NCI-H774 (cell line): ENCODE measurements at regions not wholly inside any gene's neighbourhood (a gene's known extent, or its start where the extent isn't known, plus 50 kb on each side); places are given as distances from the start of the nearest gene placed in this dataset.

Source experiments
- DNase-seq: peaks from one replicate; lab custom pipeline; 2025; lab: John Stamatoyannopoulos, UW

- no peak for DNase-seq
Measured at GRCh38 chr9:86695910-86696424, 251.3 kb downstream of the GAS1 start.

- no peak for DNase-seq
Measured at GRCh38 chr9:86690034-86690433, 257.3 kb downstream of the GAS1 start.

DNA sequence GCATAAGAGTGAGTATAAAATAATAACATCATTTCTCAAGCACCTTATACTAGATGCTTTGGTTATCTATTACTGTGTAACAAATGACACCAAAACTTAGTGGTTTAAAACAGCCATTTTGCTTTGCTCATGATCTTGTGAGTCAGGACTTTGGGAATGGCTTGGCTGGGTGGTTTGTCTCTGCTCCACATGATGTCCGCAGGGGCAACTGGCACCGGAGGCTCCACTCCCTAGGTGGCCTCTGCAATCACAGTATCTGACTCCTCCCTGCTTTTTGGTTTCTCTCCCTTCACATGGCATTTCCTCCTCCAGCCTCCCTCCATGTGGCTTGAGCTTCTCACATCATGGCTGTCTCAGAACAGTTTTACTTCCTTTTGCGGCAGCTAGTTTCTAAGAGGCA lies 259.5 kb downstream of the GAS1 start:
- no peak for DNase-seq

- DNase-seq = no peak
Measured at GRCh38 chr9:86685556-86685955, 261.8 kb downstream of the GAS1 start.

GRCh38 chr9:86684148-86684547 lies 263.2 kb downstream of the GAS1 start:
- DNase-seq = no peak

DNA sequence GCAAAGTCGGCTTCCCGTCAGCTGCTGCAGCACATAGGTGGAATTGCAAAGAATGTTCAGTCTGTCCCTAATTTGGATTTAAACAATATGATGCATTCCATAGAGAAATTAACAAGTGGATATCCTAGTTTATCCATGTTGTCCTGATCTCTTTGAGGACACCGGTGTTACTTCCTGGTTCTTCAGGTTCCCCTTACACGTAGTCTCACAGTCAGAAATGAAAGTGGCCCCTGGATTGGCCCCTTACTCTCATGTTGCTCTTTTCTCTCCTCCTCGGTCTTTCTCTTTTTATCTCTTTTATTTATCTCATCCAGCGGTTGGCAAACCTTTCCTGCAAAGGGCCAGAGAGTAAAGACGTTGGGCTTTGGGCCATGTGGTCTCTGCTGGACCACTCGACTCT lies 265.1 kb downstream of the GAS1 start:
- no peak for DNase-seq

- no peak for DNase-seq
Measured at GRCh38 chr9:86679909-86680308, 267.4 kb downstream of the GAS1 start.

DNA sequence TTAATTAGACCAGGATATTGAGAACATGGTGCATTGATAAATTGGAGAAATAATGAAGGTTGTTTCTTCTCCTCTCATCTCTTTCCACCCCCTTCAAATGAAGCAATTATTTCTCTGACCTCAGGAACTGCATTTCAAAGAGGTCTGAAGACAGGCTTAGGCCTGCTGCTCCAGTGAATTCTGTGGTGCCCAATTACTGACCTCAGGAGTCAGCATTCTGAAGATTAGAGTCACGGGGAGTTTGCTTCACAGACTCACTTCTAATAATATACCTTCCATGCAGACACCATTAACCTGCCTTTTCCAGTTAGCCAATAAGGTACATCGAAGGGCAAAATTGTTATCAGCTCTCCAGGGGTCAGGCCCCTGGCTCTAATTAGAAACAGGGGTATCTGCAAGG lies 270.9 kb downstream of the GAS1 start:
- DNase-seq = no peak

DNA sequence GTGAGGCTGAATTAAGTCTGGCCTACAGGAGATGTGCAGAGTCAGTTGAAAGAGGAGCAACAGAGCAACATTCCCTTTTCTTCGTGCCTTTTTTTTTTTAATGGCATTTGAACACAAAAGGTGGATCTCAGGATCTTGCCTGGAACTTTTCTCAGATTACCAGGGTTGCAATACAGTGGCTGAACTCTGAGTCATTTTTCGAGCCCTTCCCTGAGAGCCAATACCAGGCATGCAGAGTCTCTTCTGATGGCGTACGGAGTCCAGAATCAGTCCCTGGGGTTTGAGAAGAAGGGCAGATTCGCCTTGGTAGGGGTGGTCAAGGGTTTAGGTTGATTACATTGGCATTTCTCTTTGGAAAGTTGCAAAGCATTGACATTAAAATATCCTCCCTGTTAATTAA lies 271.5 kb downstream of the GAS1 start:
- DNase-seq = no peak

DNA sequence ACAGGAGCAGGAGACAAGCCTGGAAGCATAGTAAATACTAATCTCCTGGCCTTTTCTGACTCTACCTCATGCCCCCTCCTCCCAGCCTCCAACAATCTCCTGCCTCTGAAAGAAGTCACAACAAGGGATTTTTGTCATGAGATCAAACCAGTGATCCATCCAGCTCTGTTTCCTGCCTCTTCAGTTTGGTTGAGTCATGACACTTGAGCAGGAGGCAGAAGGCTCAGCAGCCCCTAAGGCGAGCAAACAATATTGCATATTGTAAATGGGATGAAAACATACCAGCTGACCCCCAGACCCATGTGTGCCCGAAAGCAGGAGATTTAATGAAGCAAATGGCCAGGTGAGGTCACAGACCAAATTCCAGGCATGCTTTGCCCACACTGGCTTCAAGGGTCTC lies 272.8 kb downstream of the GAS1 start:
- no peak for DNase-seq

DNA sequence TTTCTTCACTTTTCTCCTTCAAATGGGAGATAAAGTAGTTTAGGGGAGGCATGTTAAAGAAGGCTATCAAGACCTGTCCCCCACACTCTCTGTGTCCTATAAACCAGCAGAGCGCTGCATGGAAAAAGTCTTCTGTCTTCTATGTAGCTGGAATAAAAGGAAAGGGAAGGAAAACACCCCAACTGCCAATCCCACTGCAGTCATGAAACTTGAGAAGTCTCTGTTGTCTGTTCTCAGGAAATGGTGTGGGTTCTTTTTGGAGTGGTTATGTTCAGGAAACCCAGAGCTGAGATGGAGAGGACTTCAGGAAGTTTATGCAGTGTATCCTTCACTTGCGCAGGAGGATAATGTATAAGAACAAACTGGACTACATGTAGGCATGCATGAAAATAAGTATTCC lies 274.3 kb downstream of the GAS1 start:
- no peak for DNase-seq

- DNase-seq = no peak
Measured at GRCh38 chr9:86672301-86672700, 275.0 kb downstream of the GAS1 start.

- no peak for DNase-seq
Measured at GRCh38 chr9:86671018-86671417, 276.3 kb downstream of the GAS1 start.

DNA sequence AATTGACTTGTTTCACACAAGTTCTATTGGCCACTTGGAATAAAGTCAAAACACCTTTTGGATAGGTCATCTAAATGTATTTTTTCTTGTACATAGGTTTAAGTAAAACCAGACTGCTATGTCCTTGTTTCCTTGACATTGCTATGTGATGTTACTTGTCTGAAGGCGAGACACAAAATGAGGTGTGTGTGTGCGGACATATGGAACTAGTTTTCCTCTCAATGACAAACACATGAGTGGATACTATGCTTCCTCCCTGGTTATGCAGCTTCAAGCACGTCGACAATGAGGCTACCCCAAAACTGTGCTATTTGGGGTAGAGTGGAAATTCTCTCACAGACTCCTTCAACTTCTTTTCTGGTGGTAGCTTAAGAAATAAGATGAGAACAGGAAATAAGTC lies 276.8 kb downstream of the GAS1 start:
- no peak for DNase-seq

DNA sequence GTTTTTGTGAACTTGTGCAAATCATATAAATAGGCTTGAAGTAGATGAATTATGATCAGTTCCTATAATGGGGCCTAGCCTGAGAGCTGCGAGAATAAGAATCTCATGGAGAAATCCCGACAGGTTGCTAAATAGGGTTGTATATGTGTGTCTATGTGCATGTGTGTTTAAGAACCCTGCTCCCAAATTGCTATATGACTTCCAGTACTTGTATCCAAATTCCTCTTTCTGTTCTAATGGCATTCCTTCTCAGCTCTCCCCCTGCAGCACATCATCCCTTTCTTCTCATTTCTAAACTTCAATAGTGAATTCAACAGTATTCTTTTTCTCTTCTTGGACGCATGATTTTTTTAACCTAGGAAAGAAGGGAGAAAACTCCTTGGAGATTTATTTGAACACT lies 277.2 kb downstream of the GAS1 start:
- DNase-seq = no peak

GRCh38 chr9:86669422-86669821 lies 277.9 kb downstream of the GAS1 start:
- DNase-seq = no peak

DNA sequence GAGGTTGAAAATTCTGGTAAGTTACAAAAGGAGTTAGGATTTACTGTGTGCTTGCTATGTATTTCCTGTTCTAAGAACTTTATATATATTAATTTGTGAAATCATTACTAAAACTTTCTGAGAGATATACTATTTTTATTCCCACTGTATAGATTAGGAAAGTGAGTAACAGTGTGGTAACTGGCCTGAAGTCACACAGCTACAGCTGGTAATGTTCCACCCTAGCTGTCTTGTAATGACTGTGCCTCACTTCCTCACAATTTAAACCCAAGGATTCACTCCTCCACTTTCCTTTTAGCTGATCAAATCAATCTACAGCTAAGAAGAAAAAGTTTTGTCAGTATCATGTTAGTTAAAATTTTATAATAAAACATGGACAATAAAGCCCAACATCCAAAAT lies 278.8 kb downstream of the GAS1 start:
- DNase-seq = no peak

DNA sequence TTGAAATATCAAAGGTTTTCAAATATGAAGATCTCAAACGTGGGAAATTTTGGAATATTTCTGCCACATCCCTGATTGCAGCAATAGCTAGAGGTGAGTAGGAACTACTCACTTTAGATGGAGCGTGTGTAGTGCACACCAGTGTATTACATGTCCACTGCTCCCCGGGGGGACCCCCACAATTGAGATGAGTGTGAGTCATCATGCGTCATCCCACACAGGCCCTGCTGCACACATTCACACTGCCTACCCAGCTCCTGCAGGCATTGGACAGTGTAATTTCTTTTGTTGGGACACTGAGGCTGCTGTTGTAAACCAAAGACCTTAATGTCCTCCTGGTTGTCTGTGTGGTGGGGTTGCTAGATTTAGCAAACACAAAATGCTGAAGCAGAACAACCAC lies 280.0 kb downstream of the GAS1 start:
- no peak for DNase-seq

DNA sequence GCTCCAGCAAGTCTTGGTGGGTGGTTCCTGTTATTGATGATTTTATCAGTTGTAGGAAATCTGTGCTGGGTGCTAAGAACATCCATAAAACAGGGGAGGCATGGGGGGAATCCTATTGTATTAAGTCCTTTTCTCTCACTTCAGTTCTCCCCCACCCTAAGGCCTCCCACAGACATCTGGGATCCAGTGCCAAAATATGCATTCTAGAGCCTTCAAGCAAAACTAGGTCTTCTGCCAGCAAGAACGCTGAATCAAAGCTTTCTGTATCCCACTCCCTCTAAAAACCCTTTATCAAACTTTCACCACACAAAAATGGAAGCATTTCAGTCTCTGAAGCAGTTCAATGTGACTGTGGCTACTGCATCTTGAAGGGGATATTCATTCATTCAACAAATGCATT lies 281.9 kb downstream of the GAS1 start:
- no peak for DNase-seq

GRCh38 chr9:86664603-86665002 lies 282.7 kb downstream of the GAS1 start:
- DNase-seq = no peak

- no peak for DNase-seq
Measured at GRCh38 chr9:86663905-86664304, 283.4 kb downstream of the GAS1 start.

DNA sequence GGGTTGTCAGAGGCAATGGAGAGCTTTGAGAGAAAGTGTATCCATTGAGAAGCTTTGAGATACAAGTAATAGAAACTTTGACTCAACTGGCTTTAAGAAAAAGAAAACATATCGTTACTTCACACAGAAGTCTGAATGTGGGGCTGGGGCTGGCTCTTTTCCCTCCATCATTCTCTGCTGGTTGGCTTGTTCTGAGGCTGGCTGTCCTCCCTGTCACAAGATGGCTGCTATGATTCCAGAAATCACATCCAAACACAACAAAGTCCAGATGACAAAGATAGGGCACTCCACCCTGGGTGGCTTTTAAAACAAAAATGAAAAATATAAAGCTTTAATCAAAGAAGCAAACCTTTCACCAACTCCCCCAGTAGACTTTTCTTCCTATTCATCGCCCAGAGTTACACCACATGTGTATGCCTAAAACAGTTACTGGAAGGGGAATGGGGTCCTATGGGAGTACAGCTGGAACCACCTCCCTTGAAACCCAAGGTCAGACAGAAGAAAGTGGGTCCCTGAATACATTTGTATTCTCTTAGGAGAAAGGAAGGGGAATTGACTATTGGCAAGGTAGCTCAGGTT lies 284.3 kb downstream of the GAS1 start:
- no peak for DNase-seq

GRCh38 chr9:86660146-86660943 lies 287.0 kb downstream of the GAS1 start:
- no peak for DNase-seq
